ENCODE measurements at regions not wholly inside any gene's neighbourhood (a gene's known extent, or its start where the extent isn't known, plus 50 kb on each side); places are given as distances from the start of the nearest gene placed in this dataset.

DNA sequence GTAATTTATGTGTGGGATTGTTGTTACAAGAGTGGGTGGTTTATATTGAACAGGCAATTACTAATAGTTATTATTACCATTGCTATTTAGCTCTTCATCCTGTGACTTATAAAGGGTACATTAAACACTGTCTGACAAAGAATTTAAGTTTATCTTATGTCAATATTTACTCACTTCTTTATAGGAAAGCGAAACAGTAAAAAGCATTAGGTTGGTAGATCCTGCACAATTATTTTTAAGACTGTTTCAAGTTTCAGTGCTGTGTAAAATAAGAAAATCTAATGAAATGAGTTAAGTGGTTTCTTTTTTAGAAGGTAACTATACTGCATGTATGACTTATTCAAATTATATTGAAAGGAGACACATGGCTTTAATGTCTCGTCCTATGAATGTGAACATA lies 135.8 kb upstream of the MAP3K7 start:
- DNase-seq, result no peak

DNA sequence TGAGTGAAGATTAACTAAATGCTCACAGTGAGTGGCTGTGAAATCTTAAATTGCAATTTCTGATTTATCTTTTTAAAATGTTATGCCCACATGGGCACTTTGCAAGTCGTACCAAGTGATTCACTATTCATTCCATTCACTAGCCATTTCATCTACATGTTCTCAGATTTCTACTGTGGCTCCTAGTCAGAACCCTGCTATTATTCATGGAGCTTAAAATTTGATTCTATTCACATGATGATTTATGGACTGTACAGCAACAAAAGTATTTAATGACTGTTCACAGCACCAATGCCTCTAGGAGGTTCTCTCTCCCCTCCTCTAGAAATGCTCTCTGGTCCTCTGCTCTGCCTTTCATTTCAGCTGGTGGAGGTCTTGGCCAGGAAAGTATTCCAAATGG lies 133.5 kb upstream of the MAP3K7 start:
- DNase-seq, result no peak

DNA sequence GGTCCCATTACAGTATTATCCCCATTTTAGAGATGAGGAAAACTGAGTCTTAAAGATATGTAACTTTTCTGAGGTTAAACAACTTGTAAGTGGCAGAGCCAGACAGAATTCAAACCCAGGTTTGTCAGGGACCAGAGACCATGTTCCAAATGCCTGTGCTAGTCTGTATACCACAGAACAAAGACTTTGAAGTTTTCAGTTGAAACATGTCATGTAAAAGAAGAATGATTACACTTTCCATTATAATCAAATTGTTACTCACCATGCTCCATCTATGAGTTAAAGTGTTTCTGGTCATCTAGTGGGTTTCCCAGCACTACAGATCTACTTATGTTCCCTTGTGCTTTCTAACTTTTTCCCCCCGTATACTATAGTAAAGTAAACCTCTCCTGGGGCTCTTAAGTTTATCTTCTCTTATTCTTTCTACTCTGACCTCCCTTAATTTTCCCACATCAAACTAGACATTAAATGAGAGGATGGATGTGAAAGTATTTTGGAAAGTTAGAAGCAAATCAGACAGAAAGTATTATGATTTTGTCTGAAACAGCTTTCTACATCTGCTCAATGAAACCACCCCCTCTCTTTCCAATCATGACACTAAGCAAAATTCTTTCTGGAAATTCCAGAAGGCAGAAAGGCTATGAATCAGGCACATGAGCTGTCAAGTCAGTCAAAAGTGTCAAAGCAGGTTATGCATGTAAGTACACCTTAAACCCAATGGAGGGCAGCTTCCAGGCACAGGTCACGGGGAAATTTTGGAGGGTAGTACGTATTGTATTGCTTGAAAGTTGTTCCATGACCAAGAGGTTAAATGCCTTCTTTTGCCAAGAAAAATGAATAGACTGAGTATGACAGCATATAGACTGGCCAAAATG lies 132.7 kb upstream of the MAP3K7 start:
- no peak for DNase-seq

DNA sequence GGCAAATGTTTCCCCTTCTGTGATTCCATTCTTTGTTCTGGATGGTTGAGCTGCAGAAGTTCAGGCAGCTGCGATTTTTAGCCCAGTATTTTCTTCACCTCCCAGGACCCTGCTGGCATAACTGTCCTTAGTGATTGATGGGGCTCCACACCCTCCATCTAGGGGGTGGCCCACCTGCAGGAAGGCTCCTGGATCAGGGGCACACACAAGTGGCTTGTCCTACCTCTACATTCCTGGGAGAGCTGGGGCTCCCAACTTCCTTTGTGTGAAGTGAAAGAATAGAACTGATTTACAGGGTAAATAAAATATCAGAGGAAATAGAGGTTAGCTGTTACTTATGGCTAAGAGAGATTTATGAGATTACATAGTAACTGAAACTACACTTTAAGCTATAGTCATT lies 129.5 kb upstream of the MAP3K7 start:
- DNase-seq, result no peak

DNA sequence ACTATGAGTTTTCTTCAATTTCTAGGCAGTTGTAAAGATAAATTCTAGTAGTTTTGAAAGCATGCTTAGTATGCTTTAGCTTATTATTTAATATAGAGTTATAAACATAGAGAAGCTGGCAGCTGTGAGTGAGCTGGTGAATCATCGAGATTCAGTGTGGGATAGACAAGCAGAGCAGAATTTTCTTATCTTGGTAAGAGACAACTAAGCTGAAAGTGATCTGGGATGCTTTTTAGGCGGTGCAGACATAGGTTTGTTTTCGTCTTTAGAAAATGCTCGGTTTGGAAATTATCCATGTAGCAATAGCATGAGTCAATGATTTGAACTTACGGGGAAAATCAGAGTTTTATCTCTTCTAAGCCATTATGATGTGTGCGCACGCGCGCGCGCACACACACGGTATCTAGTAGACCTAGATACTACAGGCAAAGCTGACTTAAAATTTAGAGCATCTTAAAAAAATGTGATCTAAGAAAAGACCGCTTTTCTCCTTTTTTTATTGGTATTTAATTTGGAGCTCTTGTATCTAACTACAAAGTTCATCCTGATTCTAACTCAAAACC lies 128.3 kb upstream of the MAP3K7 start:
- no peak for DNase-seq

DNA sequence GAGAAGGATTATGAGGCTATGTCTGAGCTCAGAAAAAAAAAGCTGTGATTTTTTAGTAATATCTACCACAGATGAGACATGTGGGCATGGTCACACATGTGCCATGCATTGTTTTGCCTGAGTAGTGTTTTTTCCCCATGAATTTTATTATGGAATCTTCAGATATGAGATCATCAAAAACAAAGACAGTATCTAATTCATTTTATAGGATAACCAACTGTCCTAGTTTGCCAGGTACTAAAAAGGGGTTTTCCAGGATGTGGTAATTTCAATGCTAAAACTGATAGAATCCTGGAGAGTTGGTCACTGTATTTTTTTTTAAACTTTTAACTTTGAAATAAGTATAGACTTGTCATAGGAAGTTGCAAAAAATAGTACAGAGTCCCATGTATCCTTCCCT lies 127.4 kb upstream of the MAP3K7 start:
- DNase-seq, result no peak

DNA sequence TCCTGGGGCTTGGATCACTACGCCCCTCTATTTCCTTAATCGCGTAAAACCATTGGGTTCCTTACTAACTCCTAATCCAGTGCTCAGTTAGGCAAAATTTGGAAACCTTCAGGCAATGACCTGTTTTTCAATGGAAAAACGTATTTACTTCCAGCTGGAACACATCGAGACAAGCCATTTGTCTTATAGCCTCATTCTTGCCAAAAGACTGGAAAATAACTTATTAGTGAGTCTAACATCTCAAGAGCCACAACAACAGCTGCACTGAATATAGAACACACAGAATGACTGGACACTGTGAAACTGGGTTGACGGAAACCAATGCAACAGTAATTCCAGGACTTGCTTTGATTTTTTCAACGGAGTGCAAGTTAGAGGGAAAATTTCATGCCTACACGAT lies 125.2 kb upstream of the MAP3K7 start:
- no peak for DNase-seq

DNA sequence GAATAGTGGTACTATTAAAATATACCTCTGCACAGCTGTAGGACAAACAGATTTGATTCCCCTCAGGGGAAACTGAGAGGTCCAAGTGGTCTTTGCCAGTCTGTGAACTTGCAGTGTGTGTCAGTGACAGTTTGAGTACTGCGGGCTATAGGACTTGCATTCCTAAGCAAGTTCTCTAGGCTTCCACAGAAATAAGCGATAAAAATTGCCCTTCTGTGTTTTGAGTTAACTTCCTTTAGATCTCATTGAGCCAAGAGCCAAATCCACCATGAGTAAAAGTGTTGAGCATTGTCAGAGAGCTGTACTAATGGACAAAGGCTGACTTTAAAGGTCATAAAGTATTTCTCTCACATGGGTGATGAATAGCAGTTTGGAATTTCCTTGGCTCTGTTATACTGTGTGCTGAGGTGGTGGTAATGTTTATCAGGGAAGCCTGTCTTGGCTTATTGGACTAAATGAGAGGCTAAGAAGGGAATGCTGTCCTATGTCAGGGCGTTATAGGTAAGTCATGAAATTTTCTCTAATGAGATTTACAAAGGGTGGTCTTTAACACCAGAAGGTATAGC lies 122.6 kb upstream of the MAP3K7 start:
- no peak for DNase-seq

DNA sequence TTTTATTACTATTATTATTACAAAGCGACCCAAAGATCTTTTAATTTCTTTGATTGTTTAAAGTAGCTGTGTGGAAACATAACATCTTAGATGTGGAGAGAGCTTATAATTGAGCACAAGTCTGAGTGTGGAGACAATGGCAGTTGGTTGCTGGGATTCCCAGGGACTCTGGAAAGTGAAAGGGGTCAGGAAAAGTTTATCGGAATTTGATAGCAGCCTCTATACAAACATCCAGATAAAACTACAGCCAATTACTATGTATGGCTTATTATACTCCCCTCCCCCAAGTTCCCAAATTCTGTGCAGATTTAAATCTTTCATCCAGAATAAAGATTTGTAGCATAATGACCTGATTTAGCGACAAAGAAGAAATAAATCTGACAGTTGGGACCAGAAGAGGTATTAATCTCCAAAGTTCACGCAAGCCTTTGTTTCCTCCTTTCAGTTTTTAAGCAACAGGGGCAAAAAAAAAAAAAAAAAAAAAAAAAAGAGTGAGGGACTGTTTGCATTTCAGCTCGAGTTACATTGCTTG lies 121.4 kb upstream of the MAP3K7 start:
- DNase-seq, result no peak

DNA sequence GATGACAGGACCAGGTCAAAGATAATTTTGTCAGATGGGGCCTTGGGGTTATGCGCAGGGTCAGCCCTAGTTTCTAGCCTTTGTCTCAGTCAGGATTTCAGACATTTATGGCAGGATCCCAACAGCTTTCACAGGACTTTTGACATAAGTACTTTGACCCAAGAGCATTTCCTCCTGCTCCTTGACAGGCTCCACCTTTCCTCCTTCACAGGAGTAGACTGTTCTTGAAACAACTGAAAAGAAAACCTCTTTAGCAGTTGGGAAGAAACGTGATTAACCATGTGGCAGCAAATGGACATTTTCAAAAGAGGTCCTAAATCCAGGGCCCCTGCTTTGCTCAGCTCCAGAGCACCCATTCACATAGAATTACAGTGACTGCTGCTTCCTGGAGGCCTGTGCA lies 120.4 kb upstream of the MAP3K7 start:
- DNase-seq, result no peak

DNA sequence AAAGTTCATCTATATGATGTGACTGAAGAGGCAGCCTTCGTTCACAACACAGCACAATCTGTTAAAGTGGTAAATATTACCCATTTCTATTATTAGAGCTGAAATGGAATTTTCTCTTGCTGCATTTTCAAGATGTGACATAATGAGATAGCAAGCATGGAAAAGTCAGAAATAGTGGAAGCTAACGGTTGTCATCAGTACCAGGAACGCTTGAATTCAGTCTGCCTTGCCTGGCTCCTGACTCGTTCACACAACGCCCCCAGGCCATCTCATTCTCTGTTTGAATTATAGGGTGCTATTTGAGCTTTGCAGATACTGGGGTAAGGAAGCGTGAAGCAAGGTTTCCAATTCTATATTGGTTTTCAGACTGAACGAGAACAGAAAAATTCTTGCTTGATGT lies 116.5 kb upstream of the MAP3K7 start:
- DNase-seq, result no peak

DNA sequence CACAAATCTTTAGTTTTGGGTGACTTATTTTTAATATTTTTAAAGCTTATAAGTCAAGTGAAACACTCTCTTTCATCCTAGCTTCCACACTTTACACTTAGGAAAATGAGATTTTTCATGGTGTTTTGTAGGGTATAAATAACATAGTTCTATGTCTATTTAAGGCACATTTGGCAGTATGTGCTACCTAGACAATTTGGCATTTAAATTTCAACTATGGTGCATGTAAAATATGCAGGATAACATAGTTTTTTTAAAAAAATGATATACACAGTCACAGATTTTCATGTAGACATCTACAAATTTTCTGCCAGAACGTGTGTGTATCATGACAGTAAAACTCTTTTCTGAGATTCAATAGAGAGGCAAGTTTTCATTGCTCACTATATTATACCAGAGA lies 115.1 kb upstream of the MAP3K7 start:
- DNase-seq, result no peak

DNA sequence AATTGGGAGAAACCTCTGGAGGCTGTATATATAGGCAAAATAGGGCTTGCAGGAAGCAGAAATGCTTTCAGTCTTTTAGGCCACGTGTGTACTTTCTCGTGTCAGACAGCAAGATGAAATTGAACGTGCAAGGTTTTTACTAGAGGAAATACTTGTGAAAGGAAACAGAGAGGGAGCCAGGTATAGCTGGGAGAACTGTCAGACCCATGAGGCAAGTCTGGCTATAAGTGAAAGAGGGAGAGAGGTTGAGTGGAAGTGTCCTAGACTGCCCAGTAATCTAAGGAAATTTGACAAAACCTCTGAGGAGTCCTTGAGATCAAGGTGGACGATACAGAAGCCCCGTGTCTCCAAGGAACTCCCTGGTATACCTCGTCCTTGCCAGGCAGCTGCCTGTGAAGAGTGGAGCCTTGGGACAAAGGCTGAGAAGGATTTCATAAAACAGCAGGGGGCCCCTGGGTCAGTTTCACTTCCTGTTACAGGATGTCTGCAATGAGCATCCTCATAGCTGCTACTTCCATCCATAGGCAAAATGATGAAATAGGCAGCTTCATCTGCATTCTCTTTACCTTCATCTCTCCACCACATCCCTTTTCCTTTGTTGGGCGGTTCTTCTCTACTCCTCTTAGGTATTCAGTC lies 114.4 kb upstream of the MAP3K7 start:
- no peak for DNase-seq

DNA sequence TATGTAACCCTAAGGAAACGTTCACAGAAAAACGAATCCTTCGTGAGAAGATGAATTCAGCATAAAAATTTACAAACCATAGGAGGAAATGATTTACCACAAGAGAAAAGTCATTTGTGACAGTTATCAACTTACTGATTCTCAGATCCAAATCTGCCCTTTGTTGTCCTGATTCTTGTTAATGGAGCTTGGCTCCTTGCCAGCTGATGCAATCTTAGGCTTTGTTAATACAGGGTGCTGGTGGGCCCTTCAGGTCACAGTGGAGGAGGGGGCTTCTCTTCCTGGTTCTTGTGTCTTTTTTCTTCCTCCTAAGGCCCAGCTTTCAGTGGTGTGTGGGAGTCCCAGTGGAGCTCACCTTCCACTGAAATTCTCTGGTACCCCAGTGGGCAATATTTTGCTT lies 108.4 kb upstream of the MAP3K7 start:
- DNase-seq, result no peak

DNA sequence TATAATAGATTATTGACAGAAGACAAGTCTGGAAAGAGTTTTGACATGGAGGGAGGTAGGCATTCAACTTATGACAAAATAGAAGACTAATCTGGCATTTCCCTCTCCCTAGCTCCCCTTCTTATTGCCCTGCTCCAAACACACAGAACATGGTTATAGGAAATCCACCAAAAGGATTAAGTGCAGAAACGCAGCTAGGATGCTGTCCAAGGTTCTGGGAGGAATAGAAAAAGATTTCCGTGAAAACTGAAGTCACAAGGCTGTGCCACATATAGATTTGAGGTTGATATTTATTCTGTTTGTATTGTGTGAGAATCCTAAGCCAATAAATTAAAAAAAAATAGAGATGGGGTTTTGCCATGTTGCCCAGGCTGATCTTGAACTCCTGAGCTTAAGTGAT lies 107.9 kb upstream of the MAP3K7 start:
- DNase-seq, result no peak

DNA sequence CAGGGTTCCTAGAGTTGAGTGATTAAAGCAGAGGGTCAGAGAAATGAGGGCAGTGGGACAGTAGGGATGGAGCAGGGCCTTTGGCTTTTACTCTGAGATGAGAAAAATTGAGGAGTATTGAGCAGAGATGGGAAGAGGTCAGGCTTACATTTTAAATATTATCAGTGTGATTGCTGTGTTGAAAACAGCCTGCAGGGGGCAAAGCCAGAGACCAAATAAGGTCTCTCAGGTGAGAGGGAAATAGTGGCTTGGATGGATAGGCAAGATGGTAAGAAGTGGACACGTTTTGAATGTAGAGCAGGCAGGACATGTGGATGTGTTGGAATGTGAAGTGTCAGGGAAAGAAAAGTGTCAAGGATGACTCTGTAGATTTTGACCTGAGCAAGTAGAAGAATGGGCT lies 105.0 kb upstream of the MAP3K7 start:
- no peak for DNase-seq

DNA sequence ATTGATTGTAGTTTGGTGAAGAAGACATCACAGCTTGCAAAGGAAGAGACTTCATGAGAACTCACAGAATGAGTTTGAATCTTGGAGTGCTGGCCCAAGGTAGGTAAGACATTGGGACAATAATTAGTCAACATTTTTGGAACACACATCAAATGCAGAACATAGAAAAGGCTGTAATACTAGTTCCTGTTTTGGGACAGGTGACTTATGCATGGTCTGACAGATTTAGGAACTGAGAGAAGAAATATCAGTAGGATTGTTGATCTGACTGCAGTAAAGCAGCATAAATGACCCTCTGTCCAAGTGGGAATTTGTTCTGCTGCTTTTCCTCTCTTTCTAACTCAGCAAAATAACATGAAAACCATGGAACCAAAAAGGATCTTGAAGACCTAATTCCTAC lies 102.3 kb upstream of the MAP3K7 start:
- DNase-seq, result no peak

DNA sequence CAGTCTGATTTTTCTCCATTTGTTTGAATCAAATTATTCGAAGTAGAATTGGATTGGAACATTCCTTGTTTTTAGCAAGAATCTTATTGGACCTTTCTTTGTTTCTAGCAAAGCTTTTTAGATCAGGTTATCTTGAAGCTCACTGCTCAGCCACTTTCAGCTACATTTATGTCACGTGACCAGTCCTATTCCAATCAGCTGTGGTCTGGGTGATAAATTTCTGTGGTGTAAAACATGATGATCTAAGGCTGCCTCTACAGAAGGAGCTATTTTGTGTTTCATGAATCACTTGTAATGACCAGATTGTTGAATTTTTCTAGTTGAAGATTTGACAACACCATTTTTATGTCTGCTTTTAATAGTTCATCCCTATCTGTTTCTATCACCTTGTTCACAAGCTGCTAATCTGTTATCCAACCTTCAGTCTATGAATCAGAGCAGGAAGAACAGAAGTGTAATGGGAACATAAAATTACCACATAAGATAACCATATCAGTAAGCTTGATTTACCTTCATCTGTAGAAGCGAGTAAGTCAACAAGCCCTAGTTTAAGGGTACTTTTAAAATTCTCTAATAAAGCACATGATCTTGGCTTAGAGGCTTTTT lies 101.0 kb upstream of the MAP3K7 start:
- DNase-seq, result no peak

DNA sequence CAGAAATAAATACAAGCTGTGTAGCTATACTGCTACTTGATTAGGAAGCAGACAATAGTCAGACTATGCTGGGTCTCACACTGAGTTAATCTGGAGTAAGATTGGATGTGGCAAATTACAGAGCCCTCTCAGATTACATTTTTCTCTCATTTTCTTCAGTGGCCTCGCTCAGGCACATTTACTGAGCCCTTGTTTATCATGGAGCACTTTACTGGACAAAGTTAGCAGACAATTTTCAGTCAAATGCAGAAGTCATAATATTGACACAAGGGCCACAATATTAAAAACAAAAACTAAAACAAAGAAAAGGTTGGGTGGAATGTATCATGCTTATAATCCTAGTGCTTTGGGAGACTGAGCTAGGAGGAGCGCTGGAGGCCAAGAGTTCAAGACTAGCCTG lies 95.0 kb upstream of the MAP3K7 start:
- no peak for DNase-seq

DNA sequence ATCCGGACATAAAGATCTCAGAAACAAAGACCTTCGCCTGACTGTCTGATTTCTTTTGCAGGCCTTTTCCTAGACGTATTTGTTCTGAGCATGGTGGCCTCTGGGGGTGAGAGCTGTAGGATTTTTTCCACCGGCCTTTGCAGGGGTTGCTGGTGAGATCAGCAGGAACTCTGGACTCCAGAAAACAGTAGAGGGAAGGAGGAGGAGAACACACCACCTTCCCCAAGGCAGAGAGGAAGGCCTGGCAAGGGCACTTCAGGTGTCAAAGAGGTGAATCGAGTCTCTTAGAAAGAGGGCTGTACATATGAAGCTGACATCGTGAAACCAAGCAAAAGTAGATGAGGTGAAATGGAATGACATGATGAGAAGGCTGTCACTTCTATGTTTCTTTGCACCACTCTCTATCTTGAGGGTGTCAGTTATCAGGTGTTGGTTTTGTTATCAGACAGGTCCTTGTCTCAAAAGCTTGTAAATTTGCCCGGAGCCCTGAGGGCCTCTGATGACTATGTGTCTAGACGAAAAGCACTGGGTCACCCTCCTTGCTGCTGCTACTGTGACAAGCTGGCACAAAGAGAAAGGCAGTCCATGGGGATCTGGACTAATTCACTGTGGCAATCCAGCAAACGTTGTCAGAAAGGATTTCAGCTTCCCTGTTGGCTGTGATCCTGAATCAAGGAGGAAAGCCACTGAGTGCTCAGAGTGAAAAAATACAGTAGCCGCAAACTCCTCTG lies 91.3 kb upstream of the MAP3K7 start:
- DNase-seq, result no peak

DNA sequence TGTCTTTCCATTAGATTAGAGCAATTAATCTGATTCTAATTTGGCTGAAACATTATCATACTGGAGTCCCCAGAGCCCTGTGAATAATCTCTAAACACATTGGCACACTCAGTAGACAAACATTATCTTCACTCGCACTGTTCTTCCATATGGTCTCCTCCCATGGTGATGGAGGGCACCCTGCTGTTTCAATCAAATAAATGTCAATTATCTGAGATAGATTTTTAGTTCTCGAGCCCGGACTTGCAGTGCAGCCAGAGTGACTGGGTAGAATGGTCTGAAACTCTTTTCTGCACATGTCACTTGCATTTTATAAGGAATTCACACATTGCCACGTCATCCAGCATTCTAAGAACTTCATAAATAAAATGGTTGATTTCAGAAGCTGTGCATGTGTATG lies 90.6 kb upstream of the MAP3K7 start:
- DNase-seq, result no peak

DNA sequence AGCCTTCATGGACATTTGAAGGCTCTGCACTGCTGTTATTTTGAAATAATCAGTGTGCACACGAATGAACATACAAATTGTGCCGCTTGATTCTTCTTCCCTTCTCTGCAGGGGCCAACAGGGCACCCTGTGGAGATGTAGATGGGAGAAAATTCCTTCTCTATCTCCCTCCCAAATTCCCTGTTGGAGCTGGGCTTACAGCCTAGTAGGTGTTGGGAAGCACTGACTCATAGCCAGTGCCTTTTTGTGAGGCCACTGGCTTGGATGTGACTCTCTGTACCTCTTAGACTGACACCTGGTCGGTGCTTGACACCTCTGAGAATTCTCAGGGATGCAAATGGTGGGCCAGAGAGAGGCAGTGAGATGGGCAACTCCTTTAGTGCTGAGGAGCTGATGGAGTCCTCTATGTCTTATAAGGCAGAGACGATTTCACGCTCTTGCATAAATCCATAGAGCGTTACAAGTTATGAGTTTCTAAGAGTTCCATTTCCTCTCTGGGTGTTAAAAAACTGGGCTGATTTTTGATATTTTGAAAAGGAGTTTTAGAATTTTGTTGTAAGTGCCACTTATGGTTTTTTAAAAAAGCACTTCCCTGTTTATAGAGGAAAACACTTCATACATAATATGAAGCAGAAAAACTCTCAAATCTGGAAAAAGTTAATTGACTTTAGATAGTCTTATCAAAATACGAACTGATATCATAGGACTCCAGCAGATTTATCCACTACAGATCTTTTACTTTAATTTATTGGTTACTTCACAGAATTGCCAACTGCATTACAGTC lies 89.8 kb upstream of the MAP3K7 start:
- no peak for DNase-seq

Data from activated effector memory CD4-positive, alpha-beta T cell treated with anti-CD3 and anti-CD28 coated beads, Interleukin-2, amount 50 U/mL, for 16 hours (primary cell).